GM10266 (cell line): ENCODE measurements at regions not wholly inside any gene's neighbourhood (a gene's known extent, or its start where the extent isn't known, plus 50 kb on each side); places are given as distances from the start of the nearest gene placed in this dataset.

Experiments
- DNase-seq: peaks from one replicate; pipeline ENCODE4 v3.0.0; 2012; ENCODE audit errors: extremely low spot score
- CTCF ChIP-seq: IDR thresholded peaks from 2 replicates; pipeline ENCODE4 v1.5.1; 2012; ENCODE audit warnings: mild to moderate bottlenecking, low read depth; ENCODE audit not compliant: control insufficient read depth, insufficient read depth; ENCODE audit errors: missing control alignments

DNA sequence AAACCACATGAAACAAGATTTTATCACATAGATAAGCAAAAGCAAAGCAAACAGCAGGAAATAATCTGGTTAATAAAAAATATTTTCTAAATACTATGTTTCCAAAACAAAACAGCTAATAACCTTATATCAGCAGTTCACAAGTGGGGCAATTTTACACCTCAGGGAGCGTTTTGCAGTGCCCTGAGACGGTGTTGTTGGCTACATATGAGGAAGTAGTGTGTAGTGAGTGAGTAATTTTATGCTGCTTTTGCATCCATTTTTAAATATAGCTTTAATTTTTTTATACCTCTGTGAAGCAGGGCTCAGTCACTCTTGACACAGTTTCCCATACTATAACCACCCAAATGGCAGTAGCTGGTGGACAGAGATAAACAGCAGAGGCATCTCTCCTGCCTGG lies 438.5 kb upstream of the B3GAT1 start:
- DNase-seq: no peak
- no peak for TF ChIP-seq CTCF

GRCh38 chr11:134849833-134850232 lies 437.8 kb upstream of the B3GAT1 start:
- TF ChIP-seq CTCF: no peak

GRCh38 chr11:134847083-134847715 lies 435.2 kb upstream of the B3GAT1 start:
- TF ChIP-seq CTCF: no peak
- DNase-seq: no peak

More at GRCh38 chr11:134849833-134850232, 437.8 kb upstream of the B3GAT1 start:
- DNase-seq: no peak

GRCh38 chr11:134846328-134847082 lies 434.5 kb upstream of the B3GAT1 start:
- no peak for DNase-seq
- TF ChIP-seq CTCF: no peak

DNA sequence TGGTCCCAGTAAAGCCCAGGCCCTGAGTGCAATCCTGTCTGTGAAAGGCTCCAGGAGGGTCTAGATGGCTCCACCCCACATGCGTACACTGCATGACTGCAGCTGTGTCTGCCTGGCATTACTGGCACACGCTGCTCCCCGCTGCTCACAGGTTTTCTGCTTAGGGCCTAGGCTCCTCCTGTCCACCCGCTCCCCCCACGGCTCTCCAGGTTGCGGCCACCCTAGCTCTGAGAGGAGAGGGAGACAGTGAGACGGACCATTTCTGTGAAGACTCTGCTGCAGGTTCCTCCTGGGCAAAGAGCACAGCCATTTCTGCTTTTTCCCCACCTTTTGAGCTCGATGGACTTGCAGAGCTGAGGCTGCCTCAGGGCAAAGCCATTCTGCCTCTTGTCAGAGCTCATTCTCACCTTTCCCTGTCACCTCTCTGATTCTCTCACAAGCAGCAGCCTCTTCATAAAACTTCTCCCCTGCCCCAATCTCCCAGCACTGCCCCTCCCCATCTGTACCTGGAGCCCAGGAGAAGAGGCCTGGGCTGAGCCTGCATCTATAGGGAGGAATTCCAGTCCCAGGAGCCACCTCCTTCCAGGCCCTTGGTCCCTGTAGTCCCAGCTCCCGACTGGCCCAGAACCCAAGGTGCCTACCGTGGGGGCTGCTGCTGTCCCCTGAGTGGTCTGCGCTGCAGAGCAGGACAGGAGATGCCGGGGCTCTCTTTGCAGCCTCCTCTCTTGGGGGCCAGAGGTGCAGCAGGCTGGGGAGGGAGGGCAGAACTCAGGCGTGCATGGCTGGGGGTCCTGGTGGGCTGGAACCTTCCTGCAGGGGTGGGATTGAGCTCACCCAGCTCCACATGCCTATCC lies 433.7 kb upstream of the B3GAT1 start:
- TF ChIP-seq CTCF: no peak
- no peak for DNase-seq

DNA sequence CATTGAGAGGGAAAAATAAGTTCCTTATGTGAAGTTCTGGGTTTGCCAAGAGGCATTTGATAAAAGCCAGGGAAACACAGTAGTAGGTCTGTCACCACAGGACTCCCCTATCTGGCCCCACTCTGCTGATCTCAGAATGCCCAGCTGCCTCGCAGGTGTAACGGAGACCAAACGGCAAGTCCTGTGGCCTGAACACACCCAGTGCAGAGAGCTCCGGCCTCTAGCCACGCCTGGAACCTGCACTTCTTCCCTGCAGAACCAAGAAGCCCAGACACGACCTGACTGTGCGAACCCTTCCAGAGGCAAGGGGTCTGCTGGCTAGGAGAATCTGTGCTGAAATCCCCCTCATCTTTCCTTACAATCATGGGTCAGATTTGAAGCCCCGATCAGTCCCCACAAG lies 432.8 kb upstream of the B3GAT1 start:
- DNase-seq: no peak
- no peak for TF ChIP-seq CTCF
